OCI-LY3 (cell line): ENCODE measurements at regions not wholly inside any gene's neighbourhood (a gene's known extent, or its start where the extent isn't known, plus 50 kb on each side); places are given as distances from the start of the nearest gene placed in this dataset.

Experiments used
- H2AFZ ChIP-seq: fragments of 200-600, 300-600 bp; shearing (Covaris generic); 2 replicates; pipeline ENCODE4 v1.6.0; 2014; ENCODE audit warnings: antibody characterized with exemption, low read depth, low read length
- H3K27ac ChIP-seq: fragments of 200-600, 300-600 bp; sonication (generic); 2 replicates; pipeline ENCODE4 v1.5.1; 2014; ENCODE audit warnings: mild to moderate bottlenecking, low read length, moderate library complexity, mixed read lengths
- H3K27me3 ChIP-seq: fragments of 200-600, 300-600 bp; sonication (generic); 2 replicates; pipeline ENCODE4 v1.6.1; 2014; ENCODE audit warnings: low read depth, low read length, mixed read lengths
- H3K36me3 ChIP-seq: fragments of 200-600, 300-600 bp; sonication (generic); replicated peaks from 2 replicates; pipeline ENCODE3; 2014; ENCODE audit warnings: low read depth, low read length, mixed read lengths
- H3K4me1 ChIP-seq: fragments of 300-600, 200-600 bp; sonication (generic); 2 replicates; pipeline ENCODE4 v1.6.1; 2014; ENCODE audit warnings: low read length, mixed read lengths
- H3K4me2 ChIP-seq: fragments of 200-600, 300-600 bp; sonication (generic); 2 replicates; pipeline ENCODE4 v1.6.1; 2014; ENCODE audit warnings: low read length, mixed read lengths
- H3K4me3 ChIP-seq: fragments of 300-600, 200-600 bp; sonication (generic); 2 replicates; pipeline ENCODE4 v1.5.1; 2014; ENCODE audit warnings: antibody characterized with exemption, mild to moderate bottlenecking, low read length, moderate library complexity
- H3K79me2 ChIP-seq: fragments of 300-600, 200-600 bp; shearing (Covaris generic); 2 replicates; pipeline ENCODE4 v1.6.1; 2014; ENCODE audit warnings: mild to moderate bottlenecking, low read length, mixed read lengths
- H3K9ac ChIP-seq: fragments of 300-600, 200-600 bp; shearing (Covaris generic); 2 replicates; pipeline ENCODE4 v1.6.0; 2014; ENCODE audit warnings: mild to moderate bottlenecking, low read length, moderate library complexity
- H3K9me3 ChIP-seq: fragments of 200-600, 300-600 bp; shearing (Covaris generic); 2 replicates; pipeline ENCODE4 v1.6.1; 2014; ENCODE audit warnings: low read length, mixed read lengths; ENCODE audit not compliant: insufficient read depth
- H4K20me1 ChIP-seq: fragments of 200-600, 300-600 bp; sonication (generic); 2 replicates; pipeline ENCODE4 v1.6.1; 2016; ENCODE audit warnings: low read length, mixed read lengths; ENCODE audit not compliant: insufficient read depth
- EZH2phosphoT487 ChIP-seq: fragments of 200-600 bp; shearing (Covaris generic); IDR thresholded peaks from 2 replicates; pipeline ENCODE4 v1.6.1; 2018; ENCODE audit warnings: antibody characterized with exemption, mixed run types, low read depth
- TF ChIP-seq, protein P1 (sequence below): fragments of 200-600, 300-600 bp; sonication (generic); IDR thresholded peaks from 2 replicates; pipeline ENCODE4 v1.5.1; 2014; ENCODE audit warnings: antibody characterized with exemption, low read length, low read depth

DNA sequence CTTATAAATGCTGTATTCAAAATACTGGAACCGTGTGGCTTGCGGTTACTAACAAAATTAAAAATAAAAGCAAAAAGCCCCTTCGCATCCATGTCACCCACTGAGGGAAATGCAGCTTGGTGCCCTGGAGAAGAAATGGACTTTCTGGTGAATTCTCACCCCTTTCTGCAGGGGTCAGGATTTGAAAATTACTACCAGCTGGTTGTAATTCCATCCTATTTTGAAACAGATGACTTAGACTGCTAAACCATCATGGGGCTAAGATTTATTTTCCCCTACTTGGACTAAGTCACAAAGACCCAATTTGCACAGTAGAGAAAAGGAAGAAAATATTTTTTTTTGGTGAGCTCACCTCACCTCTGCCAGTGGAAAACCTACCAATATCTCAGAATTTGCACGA is 111.4 kb upstream of the MYOCD start:
- Histone ChIP-seq H4K20me1 (no peaks in the 10 kb centered on the region), H3K4me1 (no peaks in the 10 kb centered on the region), H3K27ac (no peak overlapping the region), H3K36me3 (no peaks in the 10 kb centered on the region), H2AFZ (no peak overlapping the region), H3K9ac (no peak overlapping the region), H3K4me2 (no peak overlapping the region), H3K79me2 (no peaks in the 10 kb centered on the region), H3K27me3 (no peaks in the 10 kb centered on the region), H3K9me3 (no peaks in the 10 kb centered on the region), H3K4me3 (no peak overlapping the region)
- TF ChIP-seq EZH2phosphoT487, result no peak
- TF ChIP-seq, protein P1, sequence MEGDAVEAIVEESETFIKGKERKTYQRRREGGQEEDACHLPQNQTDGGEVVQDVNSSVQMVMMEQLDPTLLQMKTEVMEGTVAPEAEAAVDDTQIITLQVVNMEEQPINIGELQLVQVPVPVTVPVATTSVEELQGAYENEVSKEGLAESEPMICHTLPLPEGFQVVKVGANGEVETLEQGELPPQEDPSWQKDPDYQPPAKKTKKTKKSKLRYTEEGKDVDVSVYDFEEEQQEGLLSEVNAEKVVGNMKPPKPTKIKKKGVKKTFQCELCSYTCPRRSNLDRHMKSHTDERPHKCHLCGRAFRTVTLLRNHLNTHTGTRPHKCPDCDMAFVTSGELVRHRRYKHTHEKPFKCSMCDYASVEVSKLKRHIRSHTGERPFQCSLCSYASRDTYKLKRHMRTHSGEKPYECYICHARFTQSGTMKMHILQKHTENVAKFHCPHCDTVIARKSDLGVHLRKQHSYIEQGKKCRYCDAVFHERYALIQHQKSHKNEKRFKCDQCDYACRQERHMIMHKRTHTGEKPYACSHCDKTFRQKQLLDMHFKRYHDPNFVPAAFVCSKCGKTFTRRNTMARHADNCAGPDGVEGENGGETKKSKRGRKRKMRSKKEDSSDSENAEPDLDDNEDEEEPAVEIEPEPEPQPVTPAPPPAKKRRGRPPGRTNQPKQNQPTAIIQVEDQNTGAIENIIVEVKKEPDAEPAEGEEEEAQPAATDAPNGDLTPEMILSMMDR, result no peak

DNA sequence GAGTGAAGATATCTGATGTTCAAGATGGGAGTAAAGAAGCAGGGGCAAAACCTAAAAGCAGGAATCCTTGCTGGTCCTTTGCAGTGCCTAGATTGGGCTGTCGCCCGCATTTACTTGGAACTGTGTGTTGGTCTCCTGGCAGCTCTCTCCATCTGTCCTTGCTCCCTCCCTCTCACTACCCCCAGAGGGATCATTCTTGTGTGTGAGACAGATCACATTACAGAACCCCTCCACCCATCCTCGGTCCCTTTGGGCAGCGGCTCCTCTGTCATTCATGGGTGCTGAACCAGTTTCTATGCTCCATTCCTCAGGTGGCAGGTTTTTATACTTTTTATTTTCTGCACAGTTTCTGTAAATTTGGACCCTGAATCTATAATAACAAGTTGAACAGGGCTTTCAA is 99.4 kb upstream of the MYOCD start:
- no peak overlapping the region for H3K27ac ChIP-seq
- no peaks in the 10 kb centered on the region for H4K20me1 ChIP-seq
- no peaks in the 10 kb centered on the region for H3K27me3 ChIP-seq
- H3K4me2 ChIP-seq, result no peak overlapping the region
- no peak overlapping the region for H3K4me3 ChIP-seq
- H2AFZ ChIP-seq, result no peak overlapping the region
- TF ChIP-seq EZH2phosphoT487, result no peak
- TF ChIP-seq, protein P1, result no peak
- no peak overlapping the region for H3K9ac ChIP-seq
- peaks cover 14% of the 10 kb centered on the region for H3K4me1 ChIP-seq
- no peaks in the 10 kb centered on the region for H3K9me3 ChIP-seq
- no peaks in the 10 kb centered on the region for H3K36me3 ChIP-seq
- H3K79me2 ChIP-seq, result no peaks in the 10 kb centered on the region

DNA sequence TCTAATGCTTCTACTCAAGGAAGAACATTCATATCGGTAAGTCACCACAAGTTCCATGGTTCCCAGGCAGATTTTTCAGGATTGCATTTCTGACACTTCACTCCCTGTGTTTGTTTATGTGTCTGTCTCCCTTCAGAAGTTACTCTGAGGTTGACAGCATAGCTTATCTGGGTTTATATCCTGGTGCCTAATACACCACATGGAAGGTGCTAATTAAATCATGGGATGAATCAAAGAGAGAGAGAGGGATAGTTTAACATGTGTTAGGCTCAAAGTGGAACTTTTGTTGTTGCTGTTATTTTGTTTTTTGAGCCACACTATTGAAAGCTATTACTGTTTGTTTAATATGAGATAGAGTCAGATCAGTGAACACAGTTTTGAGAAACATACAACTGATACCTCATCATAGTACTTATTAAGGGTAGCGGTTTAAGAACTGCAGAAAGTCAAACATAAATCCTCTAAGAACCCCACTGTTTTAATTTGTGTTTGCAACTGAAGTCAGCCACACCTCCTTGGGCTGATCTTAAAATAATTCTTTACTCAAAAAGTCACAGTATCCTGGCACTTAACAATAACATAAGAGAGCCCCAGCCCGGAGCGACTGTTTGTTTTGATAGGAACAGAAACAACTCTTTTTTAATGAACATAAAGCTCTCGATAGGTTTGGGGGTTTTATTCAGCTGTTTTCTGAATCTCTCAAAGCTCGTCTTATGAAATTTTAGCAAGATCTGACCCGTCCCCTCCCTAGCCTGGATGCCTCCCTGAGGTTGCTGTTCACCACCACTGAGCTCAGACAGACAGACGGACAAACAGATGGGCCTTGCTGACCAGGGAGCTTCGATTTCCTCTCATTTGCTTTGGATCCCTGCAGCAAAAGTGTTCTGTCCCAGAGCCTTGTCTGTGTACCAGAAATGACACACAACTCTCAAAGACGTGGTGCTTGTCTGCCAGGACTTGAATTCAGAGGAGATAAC is 98.3 kb upstream of the MYOCD start:
- TF ChIP-seq, protein P1, result no peak
- no peak for TF ChIP-seq EZH2phosphoT487

DNA sequence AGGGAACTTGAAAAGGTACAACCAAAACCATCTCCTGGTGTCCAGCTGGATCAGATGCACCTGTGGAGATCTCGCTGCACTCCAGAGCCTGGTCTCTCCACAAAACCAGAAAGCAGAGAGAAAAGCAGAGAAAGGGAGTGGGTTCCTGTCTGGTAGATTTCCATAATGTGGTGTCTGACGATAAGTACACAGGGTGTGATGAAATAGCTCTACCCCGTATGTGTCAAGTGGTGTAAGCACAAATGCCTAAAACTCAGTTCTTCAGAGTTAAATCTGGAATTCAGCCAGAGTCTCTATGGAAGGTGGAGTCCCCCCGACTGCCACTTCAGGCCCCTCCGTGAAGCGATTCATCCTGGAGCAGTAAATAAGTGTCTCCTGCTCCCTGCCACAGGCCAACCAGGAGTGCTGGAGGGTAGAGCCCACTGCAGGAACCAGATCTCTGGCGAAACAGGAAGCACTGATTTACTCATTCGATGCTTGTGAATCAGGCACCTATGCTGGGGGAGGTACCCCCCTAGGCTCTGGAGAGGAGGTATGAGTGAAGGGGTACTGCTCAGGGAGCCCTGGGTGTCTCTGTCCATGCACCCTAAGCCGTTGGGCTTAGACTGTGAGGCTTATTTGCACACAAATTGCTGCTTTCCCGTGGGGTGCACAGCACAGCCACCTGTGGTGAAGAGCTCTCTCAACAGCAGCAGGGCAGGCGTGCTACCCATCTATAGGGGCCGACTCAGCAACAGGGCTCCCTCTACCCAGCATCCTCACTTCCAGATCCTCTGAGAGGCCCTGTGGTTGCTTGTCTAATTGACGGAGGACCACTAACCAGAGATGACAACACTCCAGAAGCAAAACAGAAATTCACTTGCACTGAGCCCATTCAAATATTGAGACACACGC is 97.1 kb upstream of the MYOCD start:
- Histone ChIP-seq H3K79me2 (no peaks in the 10 kb centered on the region), H3K36me3 (no peaks in the 10 kb centered on the region), H2AFZ (peak overlapping the region; percentile 98), H3K4me3 (peak overlapping the region; percentile 54), H3K4me1 (peaks cover 14% of the 10 kb centered on the region), H3K9ac (peak overlapping the region; percentile 25), H3K27me3 (no peaks in the 10 kb centered on the region), H3K9me3 (no peaks in the 10 kb centered on the region), H3K27ac (peak overlapping the region; percentile 37), H4K20me1 (no peaks in the 10 kb centered on the region), H3K4me2 (peak overlapping the region; percentile 83)
- TF ChIP-seq, protein P1, result no peak
- no peak for TF ChIP-seq EZH2phosphoT487

More for the DNA sequence above, 98.3 kb upstream of the MYOCD start:
- H3K79me2 ChIP-seq, result no peaks in the 10 kb centered on the region
- H3K36me3 ChIP-seq, result no peaks in the 10 kb centered on the region
- H3K9me3 ChIP-seq, result no peaks in the 10 kb centered on the region
- no peak overlapping the region for H3K4me2 ChIP-seq
- H3K27me3 ChIP-seq, result no peaks in the 10 kb centered on the region
- H4K20me1 ChIP-seq, result no peaks in the 10 kb centered on the region
- H3K4me1 ChIP-seq, result peaks cover 14% of the 10 kb centered on the region
- H3K9ac ChIP-seq, result no peak overlapping the region
- no peak overlapping the region for H2AFZ ChIP-seq
- no peak overlapping the region for H3K27ac ChIP-seq
- no peak overlapping the region for H3K4me3 ChIP-seq
